H9 (cell line): ENCODE measurements at regions not wholly inside any gene's neighbourhood (a gene's known extent, or its start where the extent isn't known, plus 50 kb on each side); places are given as distances from the start of the nearest gene placed in this dataset.

Experiments
- DNase-seq: peaks from one replicate; pipeline ENCODE4 v3.0.0-alpha.2; 2017
- H2AFZ ChIP-seq: one replicate; pipeline ENCODE4 v1.6.1; 2013; ENCODE audit warnings: mild to moderate bottlenecking, low read length, control low read depth, moderate library complexity
- H2AK5ac ChIP-seq: 2 replicates; pipeline ENCODE4 v1.6.1; 2013; ENCODE audit warnings: low read length, control low read depth, mixed read lengths; ENCODE audit not compliant: insufficient read length
- H2BK120ac ChIP-seq: one replicate; pipeline ENCODE4 v1.6.1; 2013; ENCODE audit warnings: low read depth, mild to moderate bottlenecking, low read length, control low read depth, inconsistent platforms; ENCODE audit not compliant: poor library complexity, severe bottlenecking
- H2BK12ac ChIP-seq: 2 replicates; pipeline ENCODE4 v1.6.1; 2013; ENCODE audit warnings: low read length, control low read depth, mixed read lengths, low read depth; ENCODE audit not compliant: insufficient read length
- H2BK15ac ChIP-seq: 2 replicates; pipeline ENCODE4 v1.6.1; 2013; ENCODE audit warnings: low read depth, low read length, control low read depth
- H2BK20ac ChIP-seq: one replicate; pipeline ENCODE4 v1.6.1; 2013; ENCODE audit warnings: low read depth, mild to moderate bottlenecking, low read length, control low read depth, inconsistent platforms; ENCODE audit not compliant: poor library complexity, severe bottlenecking
- H2BK5ac ChIP-seq: 2 replicates; pipeline ENCODE4 v1.6.1; 2013; ENCODE audit warnings: low read length, control low read depth, mixed read lengths; ENCODE audit not compliant: insufficient read length
- H3K14ac ChIP-seq: 2 replicates; pipeline ENCODE4 v1.6.1; 2013; ENCODE audit warnings: low read length, control low read depth; ENCODE audit not compliant: insufficient read depth
- H3K18ac ChIP-seq: 2 replicates; pipeline ENCODE4 v1.6.1; 2013; ENCODE audit warnings: low read depth, mild to moderate bottlenecking, mixed read lengths, low read length, control low read depth; ENCODE audit not compliant: insufficient read length
- H3K23ac ChIP-seq: 2 replicates; pipeline ENCODE4 v1.6.1; 2013; ENCODE audit warnings: low read length, control low read depth, mixed read lengths, low read depth; ENCODE audit not compliant: insufficient read length
- H3K23me2 ChIP-seq: 2 replicates; pipeline ENCODE4 v1.6.1; 2013; ENCODE audit warnings: low read depth, mild to moderate bottlenecking, mixed read lengths, low read length, control low read depth; ENCODE audit not compliant: insufficient read length, poor library complexity, severe bottlenecking
- H3K27ac ChIP-seq: 2 replicates; pipeline ENCODE4 v1.5.1; 2013; ENCODE audit warnings: low read length, control low read depth, mixed read lengths, low read depth; ENCODE audit not compliant: insufficient read length
- H3K27me3 ChIP-seq: 2 replicates; pipeline ENCODE4 v1.6.1; 2013; ENCODE audit warnings: low read length, control low read depth, inconsistent platforms; ENCODE audit not compliant: insufficient read depth
- H3K4ac ChIP-seq: 2 replicates; pipeline ENCODE4 v1.6.1; 2013; ENCODE audit warnings: low read depth, mild to moderate bottlenecking, control low read depth, inconsistent platforms, low read length, moderate library complexity
- H3K4me1 ChIP-seq: 2 replicates; pipeline ENCODE4 v1.6.1; 2013; ENCODE audit warnings: low read length, control low read depth, inconsistent platforms; ENCODE audit not compliant: insufficient read depth
- H3K4me2 ChIP-seq: 2 replicates; pipeline ENCODE4 v1.6.1; 2013; ENCODE audit warnings: low read length, control low read depth, mixed read lengths; ENCODE audit not compliant: insufficient read length, insufficient read depth
- H3K56ac ChIP-seq: 2 replicates; pipeline ENCODE4 v1.6.1; 2013; ENCODE audit warnings: low read depth, mild to moderate bottlenecking, mixed read lengths, low read length, control low read depth; ENCODE audit not compliant: insufficient read length
- H3K79me1 ChIP-seq: 2 replicates; pipeline ENCODE4 v1.6.1; 2013; ENCODE audit warnings: low read depth, mild to moderate bottlenecking, moderate library complexity, low read length, control low read depth, inconsistent platforms; ENCODE audit not compliant: insufficient read depth, poor library complexity, severe bottlenecking
- H3K79me2 ChIP-seq: 2 replicates; pipeline ENCODE4 v1.6.1; 2013; ENCODE audit warnings: low read length, control low read depth, inconsistent platforms; ENCODE audit not compliant: insufficient read depth
- H3K9ac ChIP-seq: 2 replicates; pipeline ENCODE4 v1.6.1; 2013; ENCODE audit warnings: low read length, control low read depth, mixed read lengths; ENCODE audit not compliant: insufficient read length; ENCODE audit errors: extremely low read depth
- H3K9me3 ChIP-seq: one replicate; pipeline ENCODE4 v1.6.1; 2013; ENCODE audit warnings: low read depth, low read length, inconsistent platforms; ENCODE audit not compliant: control insufficient read depth
- H3T11ph ChIP-seq: one replicate; pipeline ENCODE4 v1.6.1; 2013; ENCODE audit warnings: mild to moderate bottlenecking, low read length, control low read depth, inconsistent platforms
- H4K20me1 ChIP-seq: one replicate; pipeline ENCODE4 v1.6.1; 2013; ENCODE audit not compliant: control insufficient read depth, insufficient read length, insufficient read depth
- H4K5ac ChIP-seq: 2 replicates; pipeline ENCODE4 v1.6.1; 2013; ENCODE audit warnings: low read depth, mild to moderate bottlenecking, mixed read lengths, low read length, control low read depth; ENCODE audit not compliant: insufficient read length
- H4K8ac ChIP-seq: replicated peaks from 2 replicates; pipeline ENCODE4 v1.6.1; 2013; ENCODE audit warnings: low read length, control low read depth, mixed read lengths, low read depth; ENCODE audit not compliant: insufficient read length
- H4K91ac ChIP-seq: 2 replicates; pipeline ENCODE4 v1.6.1; 2013; ENCODE audit warnings: low read depth, mild to moderate bottlenecking, moderate library complexity, mixed read lengths, low read length, control low read depth; ENCODE audit not compliant: insufficient read length
- H3K27ac Mint-ChIP-seq, 3 experiments: 2 replicates in 2 of 3; 3 replicates in 1 of 3; pipeline ENCODE4 v1.8.0; 2020 to 2021; ENCODE audit warnings: mixed read lengths in 3 of 3, mild to moderate bottlenecking in 1 of 3, moderate library complexity in 1 of 3
- H3K27me3 Mint-ChIP-seq: 2 replicates; pipeline ENCODE4 v1.8.0; 2021; ENCODE audit warnings: low read depth, mild to moderate bottlenecking, moderate library complexity, mixed read lengths
- H3K36me3 Mint-ChIP-seq, 3 experiments: 2 replicates in 2 of 3; 3 replicates in 1 of 3; pipeline ENCODE4 v1.8.0; 2020 to 2021; ENCODE audit warnings: low read depth in 3 of 3, mixed read lengths in 3 of 3; ENCODE audit not compliant: insufficient read depth in 1 of 3
- H3K4me1 Mint-ChIP-seq, 2 experiments: 2 replicates each; pipeline ENCODE4 v1.8.0; 2020; ENCODE audit warnings: mixed read lengths in 2 of 2
- H3K4me3 Mint-ChIP-seq, 2 experiments: 2 replicates in 1 of 2; 3 replicates in 1 of 2; pipeline ENCODE4 v1.8.0; 2020 to 2021; ENCODE audit warnings: mild to moderate bottlenecking in 2 of 2, mixed read lengths in 2 of 2, moderate library complexity in 1 of 2
- H3K9me3 Mint-ChIP-seq, 2 experiments: 2 replicates in 1 of 2; 3 replicates in 1 of 2; pipeline ENCODE4 v1.8.0; 2020; ENCODE audit warnings: mild to moderate bottlenecking in 2 of 2, mixed read lengths in 2 of 2, moderate library complexity in 1 of 2
- WGBS: extraction: QIAGEN DNeasy Blood & Tissue Kit; methylation state at CpG from one replicate; pipeline ENCODE4 v1.1.7; 2013; ENCODE audit warnings: missing lambda C conversion rate, low lambda C conversion rate, mixed read lengths; ENCODE audit not compliant: insufficient read length; ENCODE audit errors: extremely low coverage; 5-methylcytosine and 5-hydroxymethylcytosine counted together
- TF ChIP-seq, protein P1 (sequence below): fragments of 200-600 bp; sonication (generic); conservative IDR thresholded peaks from 3 replicates; pipeline ENCODE4 v1.8.0; 2021; ENCODE audit warnings: antibody characterized with exemption, mild to moderate bottlenecking

DNA sequence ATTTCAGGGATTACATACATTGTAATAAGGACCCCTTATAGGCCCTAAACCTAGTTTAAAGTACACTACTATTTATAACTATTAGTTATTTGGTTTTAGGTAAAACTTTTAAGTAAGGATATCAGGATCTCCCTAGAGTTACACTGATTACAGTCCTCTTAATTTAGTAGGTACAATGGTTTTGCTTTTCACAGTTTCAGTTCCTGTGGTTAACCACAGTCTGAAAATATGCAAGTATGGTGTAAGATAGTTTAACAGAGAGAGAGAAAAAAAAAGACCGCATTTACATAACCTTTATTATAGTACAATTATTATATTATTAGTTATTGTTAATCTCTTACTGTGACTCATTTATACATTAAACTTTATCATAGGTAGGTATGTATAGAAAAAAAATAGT lies 725.3 kb upstream of the PTPRD start:
- Histone ChIP-seq H2BK15ac (no peak overlapping the region), H3K4ac (no peak overlapping the region), H3K23me2 (no peaks in the 10 kb centered on the region), H3K27ac (no peak overlapping the region), H2BK5ac (no peak overlapping the region), H3K56ac (no peak overlapping the region), H3K4me2 (no peak overlapping the region), H4K5ac (no peak overlapping the region), H3K79me1 (no peaks in the 10 kb centered on the region), H3K23ac (no peak overlapping the region), H3K9me3 (no peaks in the 10 kb centered on the region), H4K20me1 (no peaks in the 10 kb centered on the region), H2AFZ (no peak overlapping the region), H3K27me3 (no peaks in the 10 kb centered on the region), H4K91ac (no peak overlapping the region), H2BK120ac (no peak overlapping the region), H4K8ac (no peak overlapping the region), H3K9ac (no peak overlapping the region), H3T11ph (no peak overlapping the region), H3K14ac (no peak overlapping the region), H2BK12ac (no peak overlapping the region), H3K4me1 (no peaks in the 10 kb centered on the region), H3K79me2 (no peaks in the 10 kb centered on the region), H3K18ac (no peak overlapping the region), H2AK5ac (no peak overlapping the region), H2BK20ac (no peak overlapping the region)
- no peak overlapping the region for H3K4me3 Mint-ChIP-seq
- H3K27ac Mint-ChIP-seq = no peak overlapping the region
- TF ChIP-seq, protein P1, sequence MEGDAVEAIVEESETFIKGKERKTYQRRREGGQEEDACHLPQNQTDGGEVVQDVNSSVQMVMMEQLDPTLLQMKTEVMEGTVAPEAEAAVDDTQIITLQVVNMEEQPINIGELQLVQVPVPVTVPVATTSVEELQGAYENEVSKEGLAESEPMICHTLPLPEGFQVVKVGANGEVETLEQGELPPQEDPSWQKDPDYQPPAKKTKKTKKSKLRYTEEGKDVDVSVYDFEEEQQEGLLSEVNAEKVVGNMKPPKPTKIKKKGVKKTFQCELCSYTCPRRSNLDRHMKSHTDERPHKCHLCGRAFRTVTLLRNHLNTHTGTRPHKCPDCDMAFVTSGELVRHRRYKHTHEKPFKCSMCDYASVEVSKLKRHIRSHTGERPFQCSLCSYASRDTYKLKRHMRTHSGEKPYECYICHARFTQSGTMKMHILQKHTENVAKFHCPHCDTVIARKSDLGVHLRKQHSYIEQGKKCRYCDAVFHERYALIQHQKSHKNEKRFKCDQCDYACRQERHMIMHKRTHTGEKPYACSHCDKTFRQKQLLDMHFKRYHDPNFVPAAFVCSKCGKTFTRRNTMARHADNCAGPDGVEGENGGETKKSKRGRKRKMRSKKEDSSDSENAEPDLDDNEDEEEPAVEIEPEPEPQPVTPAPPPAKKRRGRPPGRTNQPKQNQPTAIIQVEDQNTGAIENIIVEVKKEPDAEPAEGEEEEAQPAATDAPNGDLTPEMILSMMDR = no peak
- no peaks in the 10 kb centered on the region for H3K9me3 Mint-ChIP-seq
- no peak for DNase-seq
- H3K36me3 Mint-ChIP-seq = no peaks in the 10 kb centered on the region
- H3K27me3 Mint-ChIP-seq = no peaks in the 10 kb centered on the region
- H3K4me1 Mint-ChIP-seq = no peaks in the 10 kb centered on the region
- WGBS = no CpG with 5 or more reads among the region's 1 CpG
